DMS153 (cell line): ENCODE measurements at regions not wholly inside any gene's neighbourhood (a gene's known extent, or its start where the extent isn't known, plus 50 kb on each side); places are given as distances from the start of the nearest gene placed in this dataset.

Source experiments
- DNase-seq: peaks from one replicate; lab custom pipeline; 2025; lab: John Stamatoyannopoulos, UW

GRCh38 chr20:40808936-40809335 lies 119.9 kb upstream of the MAFB start:
- no peak for DNase-seq

- DNase-seq: no peak
These were observed 120.3 kb upstream of the MAFB start for GRCh38 chr20:40809361-40809760.

GRCh38 chr20:40810332-40811000 lies 121.4 kb upstream of the MAFB start:
- no peak for DNase-seq

- no peak for DNase-seq
These were observed 122.0 kb upstream of the MAFB start for GRCh38 chr20:40811004-40811403.

GRCh38 chr20:40811660-40812414 lies 122.8 kb upstream of the MAFB start:
- no peak for DNase-seq

GRCh38 chr20:40812415-40812925 lies 123.4 kb upstream of the MAFB start:
- DNase-seq: no peak

- DNase-seq: no peak
These were observed 124.0 kb upstream of the MAFB start for GRCh38 chr20:40813029-40813431.

GRCh38 chr20:40813708-40814630 lies 124.9 kb upstream of the MAFB start:
- no peak for DNase-seq

GRCh38 chr20:40814631-40814960 lies 125.6 kb upstream of the MAFB start:
- DNase-seq: no peak

- DNase-seq: no peak
These were observed 126.4 kb upstream of the MAFB start for GRCh38 chr20:40815156-40816038.

- no peak for DNase-seq
These were observed 127.0 kb upstream of the MAFB start for GRCh38 chr20:40816039-40816352.

GRCh38 chr20:40821429-40821828 lies 132.4 kb upstream of the MAFB start:
- no peak for DNase-seq

GRCh38 chr20:40826699-40827098 lies 137.7 kb upstream of the MAFB start:
- DNase-seq: no peak

GRCh38 chr20:40835321-40835720 lies 146.3 kb upstream of the MAFB start:
- DNase-seq: no peak

- DNase-seq: no peak
These were observed 149.5 kb upstream of the MAFB start for GRCh38 chr20:40838509-40838908.

- DNase-seq: no peak
These were observed 154.2 kb upstream of the MAFB start for GRCh38 chr20:40843251-40843650.

GRCh38 chr20:40844332-40844731 lies 155.3 kb upstream of the MAFB start:
- no peak for DNase-seq

GRCh38 chr20:40848096-40848495 lies 159.1 kb upstream of the MAFB start:
- no peak for DNase-seq

- no peak for DNase-seq
These were observed 159.5 kb upstream of the MAFB start for GRCh38 chr20:40848526-40848925.

GRCh38 chr20:40849456-40849855 lies 160.4 kb upstream of the MAFB start:
- no peak for DNase-seq

GRCh38 chr20:40851051-40851450 lies 162.0 kb upstream of the MAFB start:
- no peak for DNase-seq

- DNase-seq: no peak
These were observed 166.2 kb upstream of the MAFB start for GRCh38 chr20:40855269-40855668.
